Sigmoid colon (tissue), 4 donors: ENCODE measurements at regions not wholly inside any gene's neighbourhood (a gene's known extent, or its start where the extent isn't known, plus 50 kb on each side); places are given as distances from the start of the nearest gene placed in this dataset.

Source experiments
- CTCF ChIP-seq, 4 experiments: fragments of 450-650 bp in 3 of 4; fragments of 200-600 bp in 1 of 4; IDR thresholded peaks; one replicate each; pipeline ENCODE4 v1.5.1; 2016 to 2019; ENCODE audit warnings: antibody characterized with exemption in 4 of 4, mild to moderate bottlenecking in 3 of 4, moderate library complexity in 2 of 4
- EP300 ChIP-seq, 4 donors: sonication (generic); formaldehyde crosslinking; IDR thresholded peaks; one replicate each; pipeline ENCODE4 v1.6.1; 2017; ENCODE audit warnings: antibody characterized with exemption in 4 of 4
- POLR2A ChIP-seq, 2 donors: fragments of 450-650 bp; IDR thresholded peaks; one replicate each; pipeline ENCODE4 v1.6.1; 2016; ENCODE audit warnings: antibody characterized with exemption in 2 of 2, mild to moderate bottlenecking in 2 of 2, moderate library complexity in 2 of 2
- POLR2AphosphoS5 ChIP-seq, 4 donors: sonication (generic); formaldehyde crosslinking; IDR thresholded peaks; one replicate each; pipeline ENCODE4 v1.6.1; 2017; ENCODE audit warnings: antibody characterized with exemption in 4 of 4

GRCh38 chr7:42603496-42603895, 308.4 kb downstream of the C7orf25 start:
- no peak for TF ChIP-seq POLR2A (IDR thresholded peaks at IDR 0.05)
- TF ChIP-seq POLR2AphosphoS5 (IDR thresholded peaks at IDR 0.05): no peak
- no peak for TF ChIP-seq CTCF (IDR thresholded peaks at IDR 0.05)
- TF ChIP-seq EP300 (IDR thresholded peaks at IDR 0.05): no peak
